HFFc6 (cell line): ENCODE measurements at regions not wholly inside any gene's neighbourhood (a gene's known extent, or its start where the extent isn't known, plus 50 kb on each side); places are given as distances from the start of the nearest gene placed in this dataset.
A peak's percentile ranks its signal among the peaks of the same experiment; 100 is the strongest.

Source experiments
- DNase-seq: peaks from one replicate; pipeline ENCODE4 v3.0.0-alpha.2; 2018
- H3K27ac Mint-ChIP-seq: 2 replicates; pipeline ENCODE4 v1.8.0; 2020; ENCODE audit warnings: mild to moderate bottlenecking, mixed read lengths
- H3K27me3 Mint-ChIP-seq: 2 replicates; pipeline ENCODE4 v1.8.0; 2021; ENCODE audit warnings: mild to moderate bottlenecking, moderate library complexity, mixed read lengths; ENCODE audit not compliant: insufficient read depth
- H3K36me3 Mint-ChIP-seq: 2 replicates; pipeline ENCODE4 v1.8.0; 2021; ENCODE audit warnings: low read depth, mixed read lengths
- H3K4me1 Mint-ChIP-seq: 2 replicates; pipeline ENCODE4 v1.8.0; 2020; ENCODE audit warnings: low read depth, mixed read lengths
- H3K4me3 Mint-ChIP-seq: 2 replicates; pipeline ENCODE4 v1.8.0; 2020; ENCODE audit warnings: mild to moderate bottlenecking, moderate library complexity, mixed read lengths
- H3K9me3 Mint-ChIP-seq: 2 replicates; pipeline ENCODE4 v1.8.0; 2020; ENCODE audit warnings: mild to moderate bottlenecking, mixed read lengths
- CTCF ChIP-seq: fragments of 200-600 bp; sonication (generic); IDR thresholded peaks from 2 replicates; pipeline ENCODE4 v1.5.0; 2021; ENCODE audit warnings: antibody characterized with exemption, mild to moderate bottlenecking

- no peaks in the 10 kb centered on the region for H3K9me3 Mint-ChIP-seq
- TF ChIP-seq CTCF: no peak
- no peak overlapping the region for H3K27ac Mint-ChIP-seq
- H3K27me3 Mint-ChIP-seq: peaks cover 2% of the 10 kb centered on the region; the same call in 1 of the 2 replicates
- peaks cover 7% of the 10 kb centered on the region; the same call in 1 of the 2 replicates for H3K4me1 Mint-ChIP-seq
- no peak overlapping the region for H3K4me3 Mint-ChIP-seq
- no peak for DNase-seq
- no peaks in the 10 kb centered on the region for H3K36me3 Mint-ChIP-seq
Observed at GRCh38 chr9:2465921-2466460, 155.6 kb upstream of the VLDLR start.

DNA sequence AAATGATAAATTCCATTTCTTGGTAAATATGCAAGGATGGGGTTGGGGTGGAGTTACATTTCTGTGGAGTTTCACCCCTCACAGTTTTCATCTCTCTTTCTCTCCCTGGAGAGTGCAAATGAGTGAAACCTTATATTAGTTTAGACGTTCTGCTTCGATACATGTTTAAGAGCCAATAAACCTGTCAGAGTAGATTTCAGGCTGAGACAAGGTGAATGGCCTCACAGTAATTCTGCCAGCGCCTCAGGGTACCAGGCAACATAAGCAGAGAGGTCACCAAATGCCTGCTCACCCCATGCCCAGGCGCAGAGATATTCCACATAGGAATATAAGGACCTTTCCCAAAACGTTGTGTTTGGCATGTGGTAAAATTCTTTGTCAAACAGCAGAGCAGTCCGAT lies 154.9 kb upstream of the VLDLR start:
- Mint-ChIP-seq H3K4me3 (no peak overlapping the region), H3K27me3 (peaks cover 2% of the 10 kb centered on the region; the same call in 1 of the 2 replicates), H3K9me3 (no peaks in the 10 kb centered on the region), H3K27ac (no peak overlapping the region), H3K36me3 (no peaks in the 10 kb centered on the region), H3K4me1 (peaks cover 7% of the 10 kb centered on the region; the same call in 1 of the 2 replicates)
- no peak for TF ChIP-seq CTCF
- DNase-seq: no peak

- no peak for TF ChIP-seq CTCF
- DNase-seq: no peak
- Mint-ChIP-seq H3K4me3 (no peak overlapping the region), H3K27me3 (peaks cover 4% of the 10 kb centered on the region), H3K27ac (no peak overlapping the region), H3K36me3 (no peaks in the 10 kb centered on the region), H3K4me1 (peaks cover 13% of the 10 kb centered on the region; the same call in 1 of the 2 replicates), H3K9me3 (no peaks in the 10 kb centered on the region)
Observed at GRCh38 chr9:2469681-2470221, 151.8 kb upstream of the VLDLR start.

- H3K9me3 Mint-ChIP-seq: no peaks in the 10 kb centered on the region
- TF ChIP-seq CTCF: no peak
- H3K4me3 Mint-ChIP-seq: no peak overlapping the region
- peaks cover 3% of the 10 kb centered on the region for H3K27me3 Mint-ChIP-seq
- no peak for DNase-seq
- no peaks in the 10 kb centered on the region for H3K36me3 Mint-ChIP-seq
- H3K27ac Mint-ChIP-seq: no peak overlapping the region
- H3K4me1 Mint-ChIP-seq: peaks cover 25% of the 10 kb centered on the region
Observed at GRCh38 chr9:2473681-2474080, 147.9 kb upstream of the VLDLR start.

GRCh38 chr9:2477755-2478154 lies 143.8 kb upstream of the VLDLR start:
- H3K4me3 Mint-ChIP-seq: no peak overlapping the region
- H3K36me3 Mint-ChIP-seq: no peaks in the 10 kb centered on the region
- no peak for TF ChIP-seq CTCF
- no peak overlapping the region for H3K27ac Mint-ChIP-seq
- peak; percentile 18 for DNase-seq
- peaks cover 18% of the 10 kb centered on the region for H3K4me1 Mint-ChIP-seq
- H3K27me3 Mint-ChIP-seq: peaks cover 4% of the 10 kb centered on the region
- no peaks in the 10 kb centered on the region for H3K9me3 Mint-ChIP-seq
